ENCODE measurements at regions not wholly inside any gene's neighbourhood (a gene's known extent, or its start where the extent isn't known, plus 50 kb on each side); places are given as distances from the start of the nearest gene placed in this dataset.

GRCh38 chr15:58331560-58331912 is 100.3 kb upstream of the LIPC start:
- TF ChIP-seq ATOH8 (CRISPR knock-in tag; IDR thresholded peaks at IDR 0.05; ENCODE audit: low read depth) (no peak), EHF (CRISPR knock-in tag; IDR thresholded peaks at IDR 0.05) (peak; percentile 64; the same call in 1 of the 2 replicates), FOSB (CRISPR knock-in tag; IDR thresholded peaks at IDR 0.05) (peak; percentile 33; the same call in 1 of the 2 replicates), HOXB5 (CRISPR knock-in tag; IDR thresholded peaks at IDR 0.05) (no peak), HOXB13 (CRISPR knock-in tag; IDR thresholded peaks at IDR 0.05; ENCODE audit: low read depth) (no peak), CTCF (IDR thresholded peaks at IDR 0.05) (no peak), NPAS2 (CRISPR knock-in tag; IDR thresholded peaks at IDR 0.05; ENCODE audit: borderline replicate concordance) (no peak)
- TF ChIP-seq, protein P1, sequence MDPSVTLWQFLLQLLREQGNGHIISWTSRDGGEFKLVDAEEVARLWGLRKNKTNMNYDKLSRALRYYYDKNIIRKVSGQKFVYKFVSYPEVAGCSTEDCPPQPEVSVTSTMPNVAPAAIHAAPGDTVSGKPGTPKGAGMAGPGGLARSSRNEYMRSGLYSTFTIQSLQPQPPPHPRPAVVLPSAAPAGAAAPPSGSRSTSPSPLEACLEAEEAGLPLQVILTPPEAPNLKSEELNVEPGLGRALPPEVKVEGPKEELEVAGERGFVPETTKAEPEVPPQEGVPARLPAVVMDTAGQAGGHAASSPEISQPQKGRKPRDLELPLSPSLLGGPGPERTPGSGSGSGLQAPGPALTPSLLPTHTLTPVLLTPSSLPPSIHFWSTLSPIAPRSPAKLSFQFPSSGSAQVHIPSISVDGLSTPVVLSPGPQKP (IDR thresholded peaks at IDR 0.05; ENCODE audit: low read depth, low read length): no peak
- Histone ChIP-seq H3K27ac (peak overlapping the region; percentile 92), H3K4me1 (peaks cover 41% of the 10 kb centered on the region), H3K4me2 (peak overlapping the region; percentile 78), H3K9me3 (peaks cover 21% of the 10 kb centered on the region), H3K4me3 (0 out of 3 replicates have a peak overlapping the region, but pooled peaks have one; percentile 1)
- DNase-seq (ENCODE audit: low read depth in 1 of 2, low spot score in 1 of 2) (no peak), FAIRE-seq (no peak), ATAC-seq (peak; percentile 1 to 13; a peak in 5 of 6 replicates)
- ChIA-PET POLR2A (interaction anchor here (1.0 to 3.9 kb wide), 10 partner anchors 14 to 440 kb away, joined by 3 to 39 read pairs (median 12); partner anchors contain the start of genes ADAM10 and MINDY2), CTCF (interaction anchor here (0.6 to 2.1 kb wide), 10 partner anchors 21 to 442 kb away, joined by 3 to 15 read pairs (median 4); partner anchors contain the start of gene MINDY2)
- 30% methylated on average over 2 of the region's 2 CpGs for WGBS (ENCODE audit: missing lambda C conversion rate)

DNA sequence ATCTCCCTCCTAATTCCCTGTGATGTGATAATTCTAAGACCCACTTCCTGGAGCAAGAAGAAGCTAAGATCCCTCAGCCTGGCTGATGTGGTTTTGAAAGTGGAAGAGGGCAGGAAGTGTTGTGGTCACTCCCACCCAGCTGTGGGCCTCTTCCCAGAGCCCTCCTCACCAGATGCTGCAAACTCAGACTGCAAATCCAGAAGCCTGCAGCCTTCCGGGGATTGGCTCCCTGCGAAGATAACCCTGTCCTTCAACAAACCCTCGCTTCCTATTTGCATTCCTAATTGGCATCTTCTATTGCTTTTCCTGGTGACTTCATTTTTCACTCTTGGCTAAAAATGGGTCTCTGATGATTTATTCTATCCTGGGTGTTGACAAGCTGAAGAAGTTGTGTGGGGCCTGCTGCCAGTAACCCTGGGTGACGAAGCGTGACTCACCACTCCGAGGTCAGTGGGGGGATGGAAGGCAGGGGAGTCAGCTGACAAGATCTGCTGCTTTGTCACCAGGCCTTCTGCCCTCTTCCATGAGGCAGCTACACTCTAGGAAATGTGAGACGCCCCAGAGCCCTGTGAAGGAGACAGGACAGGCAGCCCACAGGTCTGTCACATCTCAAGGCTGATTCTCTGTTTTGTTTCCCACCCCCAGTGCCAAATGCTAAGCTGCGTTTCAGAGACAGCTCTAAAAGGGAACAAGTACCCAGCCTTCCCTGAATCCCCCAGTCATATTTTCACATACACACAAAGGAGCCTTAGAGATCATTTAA is 99.7 kb upstream of the LIPC start:
- Histone ChIP-seq H3K27ac (peak overlapping the region; percentile 92), H3K9me3 (peaks cover 21% of the 10 kb centered on the region), H3K4me1 (peaks cover 43% of the 10 kb centered on the region), H3K4me3 (0 out of 3 replicates have a peak overlapping the region, but pooled peaks have one; percentile 1), H3K4me2 (peak overlapping the region; percentile 78)
- CTCF ChIA-PET: interaction anchor here (0.6 to 2.1 kb wide), 15 partner anchors 9 to 441 kb away, joined by 3 to 15 read pairs (median 4); partner anchors contain the start of gene MINDY2
- FAIRE-seq (peak; percentile 98), DNase-seq (ENCODE audit: low read depth in 1 of 2, low spot score in 1 of 2) (peak; percentile 81 to 100), ATAC-seq (peak; percentile 90)
- 0% methylated on average over 8 of the region's 8 CpGs for WGBS (ENCODE audit: missing lambda C conversion rate)
- POLR2A ChIA-PET: interaction anchor here (1.0 to 3.9 kb wide), 14 partner anchors 14 to 439 kb away, joined by 3 to 39 read pairs (median 8); partner anchors contain the start of genes ADAM10 and MINDY2
- peak; percentile 73; the same call in 1 of the 2 replicates for TF ChIP-seq TP53 (CRISPR knock-in tag; IDR thresholded peaks at IDR 0.05)
- TF ChIP-seq ESRRA (IDR thresholded peaks at IDR 0.05; ENCODE audit: borderline replicate concordance, low read length): peak; percentile 77
- TF ChIP-seq NFE2L2 (conservative IDR thresholded peaks at IDR 0.05; ENCODE audit: low read length): peak; percentile 46; the same call in 1 of the 2 replicates
- 0 out of 2 replicates have a peak, but pooled peaks have one; percentile 51 for TF ChIP-seq BHLHE40 (IDR thresholded peaks at IDR 0.05; ENCODE audit: low read depth, low read length)
- TF ChIP-seq HOXB13 (CRISPR knock-in tag; IDR thresholded peaks at IDR 0.05; ENCODE audit: low read depth): peak; percentile 62; the same call in 1 of the 2 replicates
- no peak for TF ChIP-seq NR3C1 (IDR thresholded peaks at IDR 0.05)
- TF ChIP-seq GATA3 (IDR thresholded peaks at IDR 0.05; ENCODE audit: borderline replicate concordance): peak; percentile 100
- peak; percentile 97 for TF ChIP-seq PBX3 (IDR thresholded peaks at IDR 0.05)
- no peak for TF ChIP-seq POLR2AphosphoS2 (conservative IDR thresholded peaks at IDR 0.05; ENCODE audit: low read length)
- peak; percentile 74 for TF ChIP-seq MAFK (IDR thresholded peaks at IDR 0.05; ENCODE audit: partially characterized antibody)
- TF ChIP-seq HOXA7 (CRISPR knock-in tag; IDR thresholded peaks at IDR 0.05): no peak
- peak; percentile 77; the same call in 1 of the 2 replicates for TF ChIP-seq TFCP2L1 (CRISPR knock-in tag; IDR thresholded peaks at IDR 0.05)
- no peak for TF ChIP-seq PHF8 (IDR thresholded peaks at IDR 0.05; ENCODE audit: borderline replicate concordance, low read depth)
- peak; percentile 75 for TF ChIP-seq CHD2 (IDR thresholded peaks at IDR 0.05; ENCODE audit: low read length, partially characterized antibody)
- TF ChIP-seq HEYL (CRISPR knock-in tag; IDR thresholded peaks at IDR 0.05): peak; percentile 90
- peak; percentile 100 for TF ChIP-seq FOSL2 (IDR thresholded peaks at IDR 0.05)
- peak; percentile 100 for TF ChIP-seq FOSL2 (CRISPR knock-in tag; IDR thresholded peaks at IDR 0.05)
- TF ChIP-seq, protein P2, sequence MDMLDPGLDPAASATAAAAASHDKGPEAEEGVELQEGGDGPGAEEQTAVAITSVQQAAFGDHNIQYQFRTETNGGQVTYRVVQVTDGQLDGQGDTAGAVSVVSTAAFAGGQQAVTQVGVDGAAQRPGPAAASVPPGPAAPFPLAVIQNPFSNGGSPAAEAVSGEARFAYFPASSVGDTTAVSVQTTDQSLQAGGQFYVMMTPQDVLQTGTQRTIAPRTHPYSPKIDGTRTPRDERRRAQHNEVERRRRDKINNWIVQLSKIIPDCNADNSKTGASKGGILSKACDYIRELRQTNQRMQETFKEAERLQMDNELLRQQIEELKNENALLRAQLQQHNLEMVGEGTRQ (IDR thresholded peaks at IDR 0.05): peak; percentile 92
- TF ChIP-seq EHMT2 (IDR thresholded peaks at IDR 0.05; ENCODE audit: low read depth): no peak
- no peak for TF ChIP-seq CBX2 (IDR thresholded peaks at IDR 0.05; ENCODE audit: borderline replicate concordance, low read depth)
- TF ChIP-seq HOXB5 (CRISPR knock-in tag; IDR thresholded peaks at IDR 0.05): peak; percentile 98
- TF ChIP-seq CEBPB (IDR thresholded peaks at IDR 0.05): peak; percentile 43 to 94; a peak in 3 of 4 replicates
- peak; percentile 80 for TF ChIP-seq HES2 (IDR thresholded peaks at IDR 0.05)
- peak; percentile 28; the same call in 1 of the 2 replicates for TF ChIP-seq POLR2A (IDR thresholded peaks at IDR 0.05; ENCODE audit: low read length)
